Kidney (tissue), 13 donors: ENCODE measurements at regions not wholly inside any gene's neighbourhood (a gene's known extent, or its start where the extent isn't known, plus 50 kb on each side); places are given as distances from the start of the nearest gene placed in this dataset.

Source experiments
- DNase-seq, 5 donors: peaks; one replicate each; pipeline ENCODE4 v3.0.0-alpha.2; 2013 to 2020
- FAIRE-seq: peaks from 2 replicates; lab custom pipeline; 2012; peaks lifted over from hg19 to GRCh38; lab: Jason Lieb, UNC
- H3K27ac ChIP-seq, 2 donors: one replicate each; pipeline ENCODE4 v1.7.0; 2013; ENCODE audit warnings: low read depth in 2 of 2, low read length in 2 of 2, inconsistent platforms in 1 of 2
- H3K27me3 ChIP-seq: one replicate; pipeline ENCODE4 v1.7.1; 2013; ENCODE audit warnings: low read length, inconsistent platforms; ENCODE audit not compliant: control insufficient read depth, insufficient read depth
- H3K36me3 ChIP-seq, 3 donors: one replicate each; pipeline versions ENCODE4 v1.7.0 to v1.7.1; 2013; ENCODE audit warnings: low read length in 3 of 3, control low read depth in 1 of 3, inconsistent platforms in 1 of 3; ENCODE audit not compliant: insufficient read depth in 3 of 3, control insufficient read depth in 2 of 3
- H3K4me1 ChIP-seq, 3 donors: one replicate each; pipeline versions ENCODE4 v1.7.0 to v1.7.1; 2013; ENCODE audit warnings: low read length in 3 of 3, inconsistent platforms in 1 of 3, low read depth in 1 of 3; ENCODE audit not compliant: control insufficient read depth in 2 of 3, insufficient read depth in 2 of 3
- H3K4me3 ChIP-seq, 3 donors: one replicate each; pipeline versions ENCODE4 v1.7.0 to v1.8.1; 2013; ENCODE audit warnings: low read length in 3 of 3, control low read depth in 1 of 3, inconsistent platforms in 1 of 3
- H3K9ac ChIP-seq, 3 donors: one replicate each; pipeline versions ENCODE4 v1.7.0 to v1.7.1; 2013; ENCODE audit warnings: low read length in 3 of 3, control low read depth in 1 of 3, inconsistent platforms in 1 of 3
- H3K9me3 ChIP-seq, 3 donors: one replicate each; pipeline versions ENCODE4 v1.7.0 to v1.7.1; 2013; ENCODE audit warnings: low read length in 3 of 3, control low read depth in 1 of 3, inconsistent platforms in 1 of 3; ENCODE audit not compliant: control insufficient read depth in 2 of 3, insufficient read depth in 1 of 3
- intact Hi-C: fragments of 100-400 bp; cut with DNase I; formaldehyde crosslinking; loops from one replicate; pipeline ENCODE4 v1.11.1; 2022
- TF ChIP-seq, protein P1 (sequence below): IDR thresholded peaks from 3 replicates; pipeline ENCODE4 v1.5.1; 2012; ENCODE audit warnings: mild to moderate bottlenecking, moderate library complexity, borderline replicate concordance; ENCODE audit not compliant: insufficient read depth; ENCODE audit errors: extremely low read depth
- donor health status: control.
- donor health status: control.
- donor health status: control.
- donor health status: control.
- donor health status: control.
- donor health status: DM: yes; HTN: yes; CAD: no.
- donor health status: Normal renal cell carcinoma (clear cell type).

- FAIRE-seq (no peak), DNase-seq (no peak)
- H3K27me3 ChIP-seq = no peaks in the 10 kb centered on the region
- H3K9me3 ChIP-seq = no peaks in the 10 kb centered on the region
- H3K27ac ChIP-seq = no peak overlapping the region
- no peaks in the 10 kb centered on the region for H3K36me3 ChIP-seq
- intact Hi-C loops = no loop called here
- no peak overlapping the region for H3K4me3 ChIP-seq
- TF ChIP-seq, protein P1, sequence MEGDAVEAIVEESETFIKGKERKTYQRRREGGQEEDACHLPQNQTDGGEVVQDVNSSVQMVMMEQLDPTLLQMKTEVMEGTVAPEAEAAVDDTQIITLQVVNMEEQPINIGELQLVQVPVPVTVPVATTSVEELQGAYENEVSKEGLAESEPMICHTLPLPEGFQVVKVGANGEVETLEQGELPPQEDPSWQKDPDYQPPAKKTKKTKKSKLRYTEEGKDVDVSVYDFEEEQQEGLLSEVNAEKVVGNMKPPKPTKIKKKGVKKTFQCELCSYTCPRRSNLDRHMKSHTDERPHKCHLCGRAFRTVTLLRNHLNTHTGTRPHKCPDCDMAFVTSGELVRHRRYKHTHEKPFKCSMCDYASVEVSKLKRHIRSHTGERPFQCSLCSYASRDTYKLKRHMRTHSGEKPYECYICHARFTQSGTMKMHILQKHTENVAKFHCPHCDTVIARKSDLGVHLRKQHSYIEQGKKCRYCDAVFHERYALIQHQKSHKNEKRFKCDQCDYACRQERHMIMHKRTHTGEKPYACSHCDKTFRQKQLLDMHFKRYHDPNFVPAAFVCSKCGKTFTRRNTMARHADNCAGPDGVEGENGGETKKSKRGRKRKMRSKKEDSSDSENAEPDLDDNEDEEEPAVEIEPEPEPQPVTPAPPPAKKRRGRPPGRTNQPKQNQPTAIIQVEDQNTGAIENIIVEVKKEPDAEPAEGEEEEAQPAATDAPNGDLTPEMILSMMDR = no peak
- H3K4me1 ChIP-seq = peaks cover 0 to 3% (median 0%) of the 10 kb centered on the region in 3 donors
- no peak overlapping the region for H3K9ac ChIP-seq
Measured at GRCh38 chr4:3836406-3836755, 70.2 kb downstream of the ADRA2C start.

DNA sequence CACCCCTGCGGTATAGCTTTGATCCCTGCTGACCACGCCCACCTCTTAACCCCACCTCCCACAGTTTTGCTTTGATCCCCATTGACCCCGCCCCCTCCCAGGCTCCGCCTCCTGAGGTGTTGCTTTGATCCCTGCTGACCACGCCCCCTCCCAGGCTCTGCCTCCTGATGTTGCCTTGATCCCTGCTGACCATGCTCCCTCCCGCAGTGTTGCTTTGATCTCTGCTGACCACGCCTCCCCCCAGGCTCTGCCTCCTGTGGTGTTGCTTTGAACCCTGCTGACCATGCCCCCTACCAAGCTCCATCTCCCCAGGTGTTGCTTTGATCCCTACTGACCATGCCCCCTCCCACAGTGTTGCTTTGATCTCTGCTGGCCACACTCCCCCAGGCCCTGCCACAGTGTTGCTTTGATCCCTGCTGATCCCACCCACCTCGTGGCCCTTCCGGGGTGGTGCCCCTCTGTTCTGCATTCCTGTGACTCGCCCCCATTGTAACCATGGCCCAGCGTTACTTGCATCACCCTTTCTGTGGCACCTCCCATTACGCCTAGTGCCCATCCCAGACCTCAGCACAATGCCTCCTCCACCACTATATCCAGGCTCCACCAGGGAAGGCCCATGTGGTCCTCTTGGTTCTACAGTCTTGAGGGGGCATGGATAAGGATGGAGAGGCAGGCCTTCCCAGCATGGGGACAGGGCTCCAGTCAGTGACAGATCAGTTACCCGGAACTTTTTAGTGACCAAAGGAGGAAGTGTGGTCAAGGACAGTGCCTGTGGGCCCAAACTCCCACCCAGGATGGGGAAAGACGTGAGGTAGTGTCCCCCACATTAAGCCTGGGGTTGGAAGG is 70.8 kb downstream of the ADRA2C start:
- Histone ChIP-seq H3K27ac (no peak overlapping the region), H3K4me3 (no peak overlapping the region), H3K27me3 (no peaks in the 10 kb centered on the region), H3K4me1 (peaks cover 0 to 3% (median 0%) of the 10 kb centered on the region in 3 donors), H3K36me3 (no peaks in the 10 kb centered on the region), H3K9ac (no peak overlapping the region), H3K9me3 (no peaks in the 10 kb centered on the region)
- TF ChIP-seq, protein P1 = no peak
- DNase-seq (peak in 2 of 5 donors; percentile 56 to 70), FAIRE-seq (no peak)
- intact Hi-C loops = no loop called here

GRCh38 chr4:3838437-3839380 is 72.5 kb downstream of the ADRA2C start:
- FAIRE-seq = no peak

More at GRCh38 chr4:3838437-3839380, 72.5 kb downstream of the ADRA2C start:
- intact Hi-C loops = no loop called here
- Histone ChIP-seq H3K4me1 (peaks cover 0 to 3% (median 0%) of the 10 kb centered on the region in 3 donors), H3K27ac (no peak overlapping the region), H3K9ac (no peak overlapping the region), H3K4me3 (no peak overlapping the region), H3K9me3 (no peaks in the 10 kb centered on the region), H3K27me3 (no peaks in the 10 kb centered on the region), H3K36me3 (no peaks in the 10 kb centered on the region)
- TF ChIP-seq, protein P1 = no peak
- peak in 1 of 5 donors; percentile 40 for DNase-seq
